Panc1 (cell line): ENCODE measurements at regions not wholly inside any gene's neighbourhood (a gene's known extent, or its start where the extent isn't known, plus 50 kb on each side); places are given as distances from the start of the nearest gene placed in this dataset.

Experiments used
- ATAC-seq: fragments of 200-7000 bp; cut with Tn5 transposase; 2 replicates; pipeline ENCODE4 v1.9.1; 2020; ENCODE audit warnings: mild to moderate bottlenecking, moderate library complexity
- BruUV-seq: library from RNA; stranded (reverse); fragments of 400-500 nt; replicated peaks from 2 replicates; lab custom pipeline; 2021; lab: Mats Ljungman, UMichigan
- CTCF ChIA-PET: fragments of 300-600 bp; sonication (Branson Sonifier 250); formaldehyde crosslinking; loops from one replicate; lab custom pipeline; 2022; ENCODE audit warnings: antibody characterized with exemption; lab: Charles Lee
- POLR2A ChIA-PET: fragments of 300-600 bp; sonication (Branson Sonifier 250); formaldehyde crosslinking; loops from one replicate; lab custom pipeline; 2022; ENCODE audit warnings: antibody characterized with exemption; lab: Charles Lee
- DNase-seq: peaks from one replicate; pipeline ENCODE4 v3.0.0-alpha.2; 2010; ENCODE audit warnings: low read depth, low spot score
- H3K27ac ChIP-seq: 2 replicates; pipeline ENCODE4 v1.5.1; 2011; ENCODE audit warnings: mild to moderate bottlenecking, low read length, inconsistent platforms
- H3K27me3 ChIP-seq: fragments of 200-500 bp; sonication (Bioruptor generic); 2 replicates; pipeline ENCODE4 v1.6.0; 2014; ENCODE audit warnings: low read length, inconsistent platforms; ENCODE audit not compliant: control insufficient read depth, insufficient read depth
- H3K36me3 ChIP-seq: fragments of 200-500 bp; sonication (Bioruptor generic); 2 replicates; pipeline ENCODE4 v1.5.1; 2014; ENCODE audit warnings: inconsistent platforms, mild to moderate bottlenecking, low read length, moderate library complexity; ENCODE audit not compliant: control insufficient read depth, insufficient read depth
- H3K4me1 ChIP-seq: 2 replicates; pipeline ENCODE4 v1.5.1; 2011; ENCODE audit warnings: inconsistent platforms, mild to moderate bottlenecking, low read length, moderate library complexity; ENCODE audit not compliant: control insufficient read depth, insufficient read depth
- H3K4me3 ChIP-seq, 2 experiments: 2 replicates each; pipeline ENCODE4 v1.5.1; 2011 to 2012; ENCODE audit warnings: low read depth in 2 of 2, low read length in 2 of 2, mild to moderate bottlenecking in 2 of 2, inconsistent platforms in 1 of 2, moderate library complexity in 1 of 2
- H3K9me3 ChIP-seq: fragments of 200-500 bp; sonication (Bioruptor generic); 2 replicates; pipeline ENCODE4 v1.5.1; 2014; ENCODE audit warnings: low read depth, mild to moderate bottlenecking, inconsistent platforms, low read length, moderate library complexity; ENCODE audit not compliant: control insufficient read depth, insufficient read depth
- POLR2AphosphoS5 ChIP-seq: IDR thresholded peaks from 2 replicates; pipeline ENCODE4 v1.6.1; 2012; ENCODE audit warnings: mild to moderate bottlenecking, low read depth, low read length, moderate library complexity
- SIN3A ChIP-seq: IDR thresholded peaks from 2 replicates; pipeline ENCODE4 v1.6.1; 2012; ENCODE audit warnings: low read depth, mild to moderate bottlenecking, low read length, moderate library complexity, borderline replicate concordance; ENCODE audit not compliant: insufficient read depth
- TCF7L2 ChIP-seq: IDR thresholded peaks from 2 replicates; pipeline ENCODE4 v1.6.1; 2011; ENCODE audit warnings: mild to moderate bottlenecking, low read depth, low read length, inconsistent platforms
- in situ Hi-C: cut with HindIII; loops from 2 replicates; pipeline ENCODE4 v1.10.0; 2016; ENCODE audit warnings: low sequenced_read_pairs, low pct_unique_long_range_greater_than_20kb
- intact Hi-C: fragments of 100-400 bp; cut with micrococcal nuclease; formaldehyde crosslinking; loops from one replicate; pipeline ENCODE4 v1.10.0; 2022; ENCODE audit not compliant: unreplicated experiment
- TF ChIP-seq, protein P1 (sequence below): fragments of 450-650 bp; IDR thresholded peaks from 2 replicates; pipeline ENCODE4 v1.5.1; 2017; ENCODE audit warnings: mild to moderate bottlenecking
- TF ChIP-seq, protein P2 (sequence below), 2 experiments: IDR thresholded peaks; 2 replicates each; pipeline ENCODE4 v1.6.1; 2011 to 2012; ENCODE audit warnings: low read depth in 2 of 2, control low read depth in 1 of 2, low read length in 1 of 2, mild to moderate bottlenecking in 1 of 2, moderate library complexity in 1 of 2; ENCODE audit not compliant: insufficient read depth in 1 of 2

DNA sequence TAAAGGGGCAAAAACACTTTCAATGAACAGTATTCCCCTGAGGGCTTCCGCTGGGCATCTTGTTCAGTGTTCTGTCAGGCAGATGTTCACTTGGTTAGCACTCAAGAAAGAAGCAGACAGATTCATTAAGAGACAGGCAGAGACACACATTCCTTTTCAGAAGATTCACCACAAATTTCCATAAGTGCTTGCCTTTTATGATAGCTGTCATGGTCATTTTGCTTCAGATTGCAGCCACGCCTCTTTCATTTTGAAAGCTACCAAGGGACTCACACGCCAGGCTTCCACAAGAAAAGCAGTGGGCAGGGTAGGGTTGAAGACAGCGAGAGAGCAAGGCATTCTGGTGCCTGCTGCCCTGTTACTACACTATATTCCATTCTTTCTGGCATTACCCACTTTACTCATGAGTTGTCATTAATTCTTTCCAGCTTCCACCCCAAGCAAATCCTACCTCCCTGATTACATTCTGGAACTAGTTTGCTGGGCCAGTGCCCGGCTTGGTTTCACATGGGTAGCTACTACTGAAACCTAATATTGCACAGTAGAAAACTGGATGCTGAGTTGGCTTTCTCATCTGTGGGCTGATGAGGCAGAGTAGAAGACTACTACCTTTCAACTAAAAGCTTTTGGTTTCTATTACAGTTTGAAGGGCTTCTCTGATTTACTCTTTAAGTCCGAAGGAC is 91.2 kb upstream of the COL24A1 start:
- H3K4me1 ChIP-seq = no peaks in the 10 kb centered on the region

DNA sequence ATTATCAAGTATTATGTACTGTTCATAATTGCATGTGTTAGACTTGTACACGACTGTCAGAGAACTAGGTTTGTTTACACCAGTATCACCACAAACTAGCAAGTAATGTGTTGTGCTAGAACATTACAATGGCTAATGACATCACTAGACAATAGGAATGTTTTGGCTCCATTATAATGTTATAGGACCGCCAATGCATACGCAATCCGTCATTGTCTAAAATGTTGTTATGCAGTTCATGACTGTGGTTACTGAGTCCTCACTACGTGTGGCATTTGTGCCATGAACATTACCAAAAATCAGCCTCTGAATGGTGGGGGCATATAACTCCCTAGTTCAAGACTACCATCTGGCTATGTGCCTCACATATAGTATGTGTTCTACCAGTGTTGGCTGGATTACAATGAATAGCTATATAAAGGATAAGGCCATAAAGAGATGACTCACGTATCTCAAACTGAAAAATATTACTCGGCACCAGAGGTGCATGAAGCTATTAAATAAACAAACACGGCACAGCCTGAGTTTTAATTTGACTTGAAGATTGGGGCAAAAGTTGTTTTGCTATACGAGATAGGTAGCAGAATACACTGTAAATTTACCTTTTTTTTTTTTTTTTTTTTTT is 89.1 kb upstream of the COL24A1 start:
- intact Hi-C loops = no loop called here
- H3K4me3 ChIP-seq = no peak overlapping the region
- CTCF ChIA-PET = no interaction called here
- TF ChIP-seq, protein P1, sequence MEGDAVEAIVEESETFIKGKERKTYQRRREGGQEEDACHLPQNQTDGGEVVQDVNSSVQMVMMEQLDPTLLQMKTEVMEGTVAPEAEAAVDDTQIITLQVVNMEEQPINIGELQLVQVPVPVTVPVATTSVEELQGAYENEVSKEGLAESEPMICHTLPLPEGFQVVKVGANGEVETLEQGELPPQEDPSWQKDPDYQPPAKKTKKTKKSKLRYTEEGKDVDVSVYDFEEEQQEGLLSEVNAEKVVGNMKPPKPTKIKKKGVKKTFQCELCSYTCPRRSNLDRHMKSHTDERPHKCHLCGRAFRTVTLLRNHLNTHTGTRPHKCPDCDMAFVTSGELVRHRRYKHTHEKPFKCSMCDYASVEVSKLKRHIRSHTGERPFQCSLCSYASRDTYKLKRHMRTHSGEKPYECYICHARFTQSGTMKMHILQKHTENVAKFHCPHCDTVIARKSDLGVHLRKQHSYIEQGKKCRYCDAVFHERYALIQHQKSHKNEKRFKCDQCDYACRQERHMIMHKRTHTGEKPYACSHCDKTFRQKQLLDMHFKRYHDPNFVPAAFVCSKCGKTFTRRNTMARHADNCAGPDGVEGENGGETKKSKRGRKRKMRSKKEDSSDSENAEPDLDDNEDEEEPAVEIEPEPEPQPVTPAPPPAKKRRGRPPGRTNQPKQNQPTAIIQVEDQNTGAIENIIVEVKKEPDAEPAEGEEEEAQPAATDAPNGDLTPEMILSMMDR = no peak
- no peak for TF ChIP-seq TCF7L2
- TF ChIP-seq POLR2AphosphoS5 = no peak
- TF ChIP-seq, protein P2, sequence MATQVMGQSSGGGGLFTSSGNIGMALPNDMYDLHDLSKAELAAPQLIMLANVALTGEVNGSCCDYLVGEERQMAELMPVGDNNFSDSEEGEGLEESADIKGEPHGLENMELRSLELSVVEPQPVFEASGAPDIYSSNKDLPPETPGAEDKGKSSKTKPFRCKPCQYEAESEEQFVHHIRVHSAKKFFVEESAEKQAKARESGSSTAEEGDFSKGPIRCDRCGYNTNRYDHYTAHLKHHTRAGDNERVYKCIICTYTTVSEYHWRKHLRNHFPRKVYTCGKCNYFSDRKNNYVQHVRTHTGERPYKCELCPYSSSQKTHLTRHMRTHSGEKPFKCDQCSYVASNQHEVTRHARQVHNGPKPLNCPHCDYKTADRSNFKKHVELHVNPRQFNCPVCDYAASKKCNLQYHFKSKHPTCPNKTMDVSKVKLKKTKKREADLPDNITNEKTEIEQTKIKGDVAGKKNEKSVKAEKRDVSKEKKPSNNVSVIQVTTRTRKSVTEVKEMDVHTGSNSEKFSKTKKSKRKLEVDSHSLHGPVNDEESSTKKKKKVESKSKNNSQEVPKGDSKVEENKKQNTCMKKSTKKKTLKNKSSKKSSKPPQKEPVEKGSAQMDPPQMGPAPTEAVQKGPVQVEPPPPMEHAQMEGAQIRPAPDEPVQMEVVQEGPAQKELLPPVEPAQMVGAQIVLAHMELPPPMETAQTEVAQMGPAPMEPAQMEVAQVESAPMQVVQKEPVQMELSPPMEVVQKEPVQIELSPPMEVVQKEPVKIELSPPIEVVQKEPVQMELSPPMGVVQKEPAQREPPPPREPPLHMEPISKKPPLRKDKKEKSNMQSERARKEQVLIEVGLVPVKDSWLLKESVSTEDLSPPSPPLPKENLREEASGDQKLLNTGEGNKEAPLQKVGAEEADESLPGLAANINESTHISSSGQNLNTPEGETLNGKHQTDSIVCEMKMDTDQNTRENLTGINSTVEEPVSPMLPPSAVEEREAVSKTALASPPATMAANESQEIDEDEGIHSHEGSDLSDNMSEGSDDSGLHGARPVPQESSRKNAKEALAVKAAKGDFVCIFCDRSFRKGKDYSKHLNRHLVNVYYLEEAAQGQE (IDR thresholded peaks at IDR 0.05; ENCODE audit: insufficient read depth in 1 of 2, low read depth in 2 of 2, low read length in 1 of 2) = no peak
- TF ChIP-seq SIN3A = no peak
- peaks cover 12% of the 10 kb centered on the region; the same call in 1 of the 2 replicates for H3K27me3 ChIP-seq
- in situ Hi-C loops = no loop called here
- no peaks in the 10 kb centered on the region for H3K9me3 ChIP-seq
- no peaks in the 10 kb centered on the region for H3K4me1 ChIP-seq
- H3K27ac ChIP-seq = no peak overlapping the region
- POLR2A ChIA-PET = no interaction called here
- H3K36me3 ChIP-seq = no peaks in the 10 kb centered on the region
- no TSS peak for BruUV-seq
- DNase-seq (no peak), ATAC-seq (peak; percentile 45; the same call in 1 of the 2 replicates)

More for the DNA sequence above, 91.2 kb upstream of the COL24A1 start:
- ChIA-PET CTCF (no interaction called here), POLR2A (no interaction called here)
- TF ChIP-seq SIN3A (no peak), POLR2AphosphoS5 (no peak)
- TF ChIP-seq, protein P1 = no peak
- ATAC-seq (no peak; the same call in 1 of the 2 replicates), DNase-seq (no peak)
- H3K36me3 ChIP-seq = no peaks in the 10 kb centered on the region
- H3K4me3 ChIP-seq = no peak overlapping the region
- H3K27me3 ChIP-seq = peaks cover 12% of the 10 kb centered on the region; the same call in 1 of the 2 replicates
- no TSS peak for BruUV-seq
- H3K27ac ChIP-seq = no peak overlapping the region
- in situ Hi-C loops (no loop called here), intact Hi-C loops (no loop called here)
- no peaks in the 10 kb centered on the region for H3K9me3 ChIP-seq
